IPS-15b (cell line): ENCODE measurements at regions not wholly inside any gene's neighbourhood (a gene's known extent, or its start where the extent isn't known, plus 50 kb on each side); places are given as distances from the start of the nearest gene placed in this dataset.

Source experiments
- H3K27me3 ChIP-seq: one replicate; pipeline ENCODE4 v1.6.1; 2013; ENCODE audit warnings: low read length; ENCODE audit not compliant: control insufficient read depth, insufficient read depth
- H3K36me3 ChIP-seq: one replicate; pipeline ENCODE4 v1.6.1; 2013; ENCODE audit warnings: low read length; ENCODE audit not compliant: control insufficient read depth, insufficient read depth
- H3K4me1 ChIP-seq: one replicate; pipeline ENCODE4 v1.6.1; 2013; ENCODE audit warnings: mild to moderate bottlenecking, low read length; ENCODE audit not compliant: control insufficient read depth, insufficient read depth
- H3K4me3 ChIP-seq: one replicate; pipeline ENCODE4 v1.5.1; 2013; ENCODE audit warnings: low read depth, low read length
- H3K9ac ChIP-seq: one replicate; pipeline ENCODE4 v1.6.1; 2013; ENCODE audit warnings: low read depth, mild to moderate bottlenecking, low read length
- H3K9me3 ChIP-seq: one replicate; pipeline ENCODE4 v1.6.1; 2013; ENCODE audit warnings: mild to moderate bottlenecking, low read length; ENCODE audit not compliant: control insufficient read depth, insufficient read depth

DNA sequence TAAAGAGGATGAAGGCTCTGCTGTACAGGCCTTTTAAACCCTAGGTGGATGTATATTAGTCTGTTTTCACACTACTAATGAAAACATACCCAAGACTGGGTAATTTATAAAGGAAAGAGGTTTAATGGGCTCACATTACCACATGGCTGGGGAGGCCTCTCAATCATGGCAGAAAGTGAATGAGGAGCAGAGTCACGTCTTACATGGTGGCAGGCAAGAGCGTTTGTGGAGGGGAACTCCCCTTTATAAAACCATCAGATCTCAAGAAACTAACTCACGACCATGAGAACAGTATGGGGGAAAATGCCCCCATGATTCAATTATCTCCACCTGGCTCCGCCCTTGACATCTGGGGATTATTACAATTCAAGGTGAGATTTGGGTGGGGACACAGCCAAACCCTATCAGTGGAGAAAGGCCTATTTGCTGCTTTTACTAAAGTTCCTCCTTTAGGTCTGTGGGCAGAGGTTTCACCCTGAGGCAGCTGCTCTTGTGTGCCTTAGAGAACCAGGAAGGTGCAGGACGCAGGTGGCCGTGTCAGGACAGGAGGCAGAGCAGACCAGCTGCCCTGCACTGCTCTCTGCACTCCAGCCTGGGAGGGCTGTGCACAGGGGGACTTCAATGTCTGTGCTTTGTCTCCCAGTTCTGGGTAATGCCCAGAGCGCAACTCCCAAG is 178.8 kb upstream of the HDAC4 start:
- H3K9ac ChIP-seq, result no peak overlapping the region
- H3K27me3 ChIP-seq, result no peaks in the 10 kb centered on the region
- H3K4me3 ChIP-seq, result no peak overlapping the region
- no peaks in the 10 kb centered on the region for H3K9me3 ChIP-seq
- H3K36me3 ChIP-seq, result no peaks in the 10 kb centered on the region
- H3K4me1 ChIP-seq, result no peaks in the 10 kb centered on the region

DNA sequence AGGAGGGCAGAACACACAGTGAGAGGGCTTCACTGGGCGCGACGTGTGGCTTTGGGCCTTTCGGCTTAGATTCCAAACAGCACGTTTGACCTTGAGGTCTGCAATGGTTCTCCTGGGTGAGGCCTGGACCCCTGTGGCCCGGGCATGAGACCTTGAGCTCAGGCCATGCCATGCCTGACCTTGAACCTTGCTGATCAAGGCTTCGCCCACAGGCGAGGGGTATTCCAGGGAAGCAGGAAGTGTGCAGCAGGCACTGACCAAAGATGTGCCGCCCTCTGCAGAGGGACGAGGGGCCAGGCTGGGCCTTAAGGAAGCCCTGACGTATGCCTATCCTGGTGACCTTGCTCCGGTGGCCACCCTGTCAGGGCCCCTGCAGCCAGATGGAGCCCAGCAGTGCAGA is 178.3 kb upstream of the HDAC4 start:
- Histone ChIP-seq H3K4me3 (no peak overlapping the region), H3K9me3 (no peaks in the 10 kb centered on the region), H3K27me3 (no peaks in the 10 kb centered on the region), H3K4me1 (no peaks in the 10 kb centered on the region), H3K9ac (no peak overlapping the region), H3K36me3 (no peaks in the 10 kb centered on the region)

DNA sequence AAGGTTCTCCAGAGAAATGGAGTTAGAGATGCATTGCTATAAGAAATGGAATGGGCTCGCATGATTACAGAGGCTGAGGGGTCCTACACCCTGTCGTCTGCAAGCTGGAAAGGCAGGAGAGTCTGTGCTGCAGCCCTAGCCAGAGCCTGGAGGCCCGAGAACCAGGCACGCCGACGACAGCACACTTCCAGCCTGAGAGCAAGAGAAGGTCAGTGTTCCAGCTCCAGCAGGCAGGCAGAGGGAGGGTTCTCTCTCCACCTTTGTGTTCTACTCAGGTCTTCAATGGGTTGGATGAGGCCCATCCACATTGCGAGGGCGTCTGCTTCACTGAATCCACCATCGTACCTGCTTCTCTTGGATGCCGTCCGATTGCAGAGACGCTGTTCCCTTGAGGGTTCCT is 177.6 kb upstream of the HDAC4 start:
- Histone ChIP-seq H3K9me3 (no peaks in the 10 kb centered on the region), H3K4me1 (no peaks in the 10 kb centered on the region), H3K9ac (no peak overlapping the region), H3K27me3 (no peaks in the 10 kb centered on the region), H3K4me3 (no peak overlapping the region), H3K36me3 (no peaks in the 10 kb centered on the region)

DNA sequence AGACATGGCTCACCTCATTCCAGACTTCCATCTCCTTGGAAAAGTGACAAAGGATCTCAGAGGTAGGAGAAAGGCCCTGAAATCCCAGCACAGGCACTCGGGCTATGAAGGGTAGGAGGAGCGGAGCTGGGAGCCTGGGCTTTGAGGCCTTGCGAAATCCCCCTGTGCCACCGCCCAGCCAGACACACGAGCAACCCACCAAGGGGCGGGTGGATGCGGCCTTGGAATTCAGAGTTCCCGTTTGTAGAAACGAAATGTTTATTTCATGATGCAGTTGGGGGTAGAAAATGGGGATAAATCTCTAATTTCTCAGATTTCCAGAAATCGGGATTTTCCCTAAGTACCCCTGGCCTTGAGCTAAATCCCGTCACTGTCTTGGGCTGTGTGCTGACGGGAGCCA is 177.1 kb upstream of the HDAC4 start:
- Histone ChIP-seq H3K36me3 (no peaks in the 10 kb centered on the region), H3K9me3 (no peaks in the 10 kb centered on the region), H3K9ac (no peak overlapping the region), H3K4me3 (no peak overlapping the region), H3K27me3 (no peaks in the 10 kb centered on the region), H3K4me1 (no peaks in the 10 kb centered on the region)

DNA sequence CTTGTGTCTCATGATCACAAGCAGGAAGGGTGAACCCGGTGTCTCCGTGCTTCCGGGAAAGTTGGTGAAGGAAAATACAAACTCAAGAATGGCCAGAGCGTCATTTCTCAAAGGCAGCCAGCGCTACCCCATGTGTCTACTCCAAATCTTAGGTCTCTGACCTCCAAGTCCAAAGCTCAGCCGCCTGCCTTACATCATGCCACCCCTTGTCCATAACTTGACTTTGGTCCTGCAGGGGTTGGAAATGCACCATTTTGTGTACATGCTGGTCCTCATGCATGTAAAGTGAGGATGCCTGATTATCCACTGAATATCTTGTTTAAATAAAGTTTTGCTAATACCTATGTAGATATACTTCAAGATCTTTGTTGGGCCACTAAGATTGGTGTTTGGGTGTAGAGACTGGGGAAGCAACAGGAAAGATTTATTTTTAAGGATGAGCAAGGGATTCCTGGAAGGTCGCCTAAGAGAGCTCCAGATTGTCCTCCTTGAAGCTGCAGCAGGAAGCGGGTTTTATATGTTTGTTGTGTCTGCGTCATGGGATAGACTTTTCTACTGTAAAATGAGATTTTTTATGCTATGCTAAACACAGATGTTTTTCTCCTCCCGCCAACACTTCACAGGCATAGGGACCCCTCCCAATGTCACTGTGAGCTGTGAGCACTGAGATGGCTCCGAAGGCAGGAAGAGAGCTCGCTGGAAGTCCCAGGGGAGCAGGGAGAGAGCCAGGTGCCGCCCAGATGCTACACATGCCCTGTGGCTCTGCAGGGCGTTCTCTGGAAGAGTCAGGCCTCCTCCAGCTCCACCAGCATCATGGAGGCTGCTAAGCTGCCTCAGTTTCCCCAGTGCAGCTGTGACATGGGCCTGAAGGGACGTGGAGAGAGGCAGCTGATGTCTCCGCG is 176.2 kb upstream of the HDAC4 start:
- H3K4me3 ChIP-seq, result no peak overlapping the region

DNA sequence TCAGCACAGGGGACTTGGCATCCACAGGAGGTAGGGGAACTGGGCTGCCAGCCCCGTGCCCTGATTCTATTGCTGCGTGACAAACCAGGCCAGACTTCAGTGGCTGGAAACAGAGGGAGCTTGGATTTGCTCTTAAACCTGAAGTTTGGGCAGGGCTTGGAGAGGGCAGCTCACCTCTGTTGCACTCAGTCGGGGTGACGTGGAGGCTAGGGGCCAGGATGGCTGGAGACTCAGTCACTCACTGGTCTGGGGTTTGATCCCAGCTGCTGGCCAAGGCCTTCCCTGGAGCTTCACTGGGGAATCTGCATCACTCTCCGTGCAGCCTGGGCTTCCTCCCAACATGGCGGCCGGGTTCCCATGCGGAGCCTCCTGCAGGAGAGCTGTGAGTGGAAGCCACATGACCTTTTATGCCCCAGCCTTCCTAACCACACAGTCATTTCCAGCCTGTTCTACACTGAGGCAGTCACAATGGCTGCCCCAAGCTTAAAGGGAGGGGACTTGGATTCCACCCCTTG is 175.2 kb upstream of the HDAC4 start:
- no peaks in the 10 kb centered on the region for H3K4me1 ChIP-seq
- no peaks in the 10 kb centered on the region for H3K27me3 ChIP-seq
- H3K36me3 ChIP-seq, result no peaks in the 10 kb centered on the region
- no peak overlapping the region for H3K9ac ChIP-seq
- no peak overlapping the region for H3K4me3 ChIP-seq
- no peaks in the 10 kb centered on the region for H3K9me3 ChIP-seq

More for the DNA sequence above, 176.2 kb upstream of the HDAC4 start:
- Histone ChIP-seq H3K9me3 (no peaks in the 10 kb centered on the region), H3K4me1 (no peaks in the 10 kb centered on the region), H3K27me3 (no peaks in the 10 kb centered on the region), H3K9ac (no peak overlapping the region), H3K36me3 (no peaks in the 10 kb centered on the region)

DNA sequence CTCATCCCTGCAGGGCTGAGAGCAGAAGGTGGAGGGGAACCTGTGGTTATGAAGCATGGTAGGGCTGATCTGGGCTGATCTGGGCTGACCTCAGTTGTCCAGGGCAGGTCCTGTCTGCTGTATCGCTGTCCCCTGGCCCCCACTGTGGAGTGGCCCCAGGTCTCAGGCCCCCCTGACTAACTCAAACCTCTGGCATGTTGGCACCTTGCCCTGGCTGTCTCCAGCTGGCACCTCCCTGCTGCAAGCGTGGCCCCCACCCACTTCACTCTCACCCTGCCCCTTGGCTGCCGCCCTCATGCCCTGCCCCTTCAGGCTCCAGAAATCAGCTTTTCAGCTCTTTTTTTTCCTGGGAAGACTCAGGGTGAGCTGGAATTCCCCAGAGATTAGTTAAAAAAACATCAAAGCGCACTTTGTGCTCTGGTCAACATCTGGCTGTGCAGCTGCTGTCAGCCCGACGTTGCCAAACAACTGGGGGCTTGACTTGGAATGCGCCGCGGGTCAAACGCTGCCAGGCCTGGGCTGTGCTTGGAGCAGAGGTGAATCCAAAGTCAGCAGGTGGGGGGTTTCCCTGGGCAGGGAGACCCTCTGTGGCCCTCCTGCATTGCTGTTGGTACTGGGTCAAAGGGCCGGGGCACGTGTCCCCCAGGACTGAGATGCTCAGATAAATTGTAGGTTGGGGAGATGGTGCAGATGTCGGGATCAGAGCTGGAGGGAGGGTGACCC is 173.8 kb upstream of the HDAC4 start:
- Histone ChIP-seq H3K4me3 (no peak overlapping the region), H3K27me3 (no peaks in the 10 kb centered on the region), H3K9ac (no peak overlapping the region)

DNA sequence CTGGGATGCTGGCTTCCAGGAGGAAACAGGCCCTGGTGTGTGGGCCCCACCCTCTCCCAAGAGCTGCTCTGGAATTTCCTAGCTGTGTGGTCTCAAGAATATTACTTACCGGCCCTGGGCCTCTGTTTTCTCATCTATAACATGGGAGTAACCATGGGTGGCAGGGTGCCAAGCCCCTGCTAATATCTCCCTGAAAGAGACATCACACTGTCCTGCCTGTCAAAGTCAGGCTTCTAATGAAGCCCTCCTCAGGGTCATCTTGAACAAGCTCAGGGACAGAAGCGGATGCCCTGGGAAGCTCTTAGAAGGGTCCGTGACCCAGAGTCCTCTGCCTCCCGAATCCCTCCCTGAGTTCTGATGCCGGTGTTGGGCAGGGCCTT is 173.2 kb upstream of the HDAC4 start:
- Histone ChIP-seq H3K36me3 (no peaks in the 10 kb centered on the region), H3K4me3 (no peak overlapping the region), H3K4me1 (no peaks in the 10 kb centered on the region), H3K9me3 (no peaks in the 10 kb centered on the region), H3K27me3 (no peaks in the 10 kb centered on the region), H3K9ac (no peak overlapping the region)

More for the DNA sequence above, 173.8 kb upstream of the HDAC4 start:
- no peaks in the 10 kb centered on the region for H3K36me3 ChIP-seq
- no peaks in the 10 kb centered on the region for H3K9me3 ChIP-seq
- H3K4me1 ChIP-seq, result no peaks in the 10 kb centered on the region

DNA sequence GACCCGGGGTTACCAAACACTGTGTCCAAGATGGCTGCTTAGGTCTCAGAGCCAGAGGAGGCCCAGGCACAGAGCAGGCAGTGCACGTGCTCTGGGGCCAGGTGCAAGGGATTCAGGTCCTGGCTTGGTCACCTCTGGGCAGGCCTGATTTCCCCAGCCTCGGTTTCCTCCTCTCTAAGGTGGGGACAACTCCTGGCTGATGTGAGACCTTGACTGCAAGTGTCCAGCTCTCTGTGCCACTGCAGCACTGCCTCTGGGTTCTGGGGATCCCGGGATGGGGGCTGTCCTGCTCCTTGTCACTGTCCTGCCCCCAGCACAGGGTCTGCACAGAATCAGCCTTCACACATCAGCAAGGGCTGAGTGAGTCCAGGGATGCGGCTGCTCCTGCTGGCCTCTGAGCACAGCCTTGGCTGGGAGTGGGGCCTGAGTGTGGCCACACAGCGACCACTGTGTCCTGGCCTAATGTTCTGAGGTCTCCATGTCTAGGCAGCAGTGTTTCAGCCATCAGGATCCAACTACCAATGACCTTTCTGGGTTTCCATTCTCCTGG is 170.2 kb upstream of the HDAC4 start:
- Histone ChIP-seq H3K9ac (no peak overlapping the region), H3K36me3 (no peaks in the 10 kb centered on the region), H3K9me3 (no peaks in the 10 kb centered on the region), H3K4me1 (no peaks in the 10 kb centered on the region), H3K27me3 (no peaks in the 10 kb centered on the region), H3K4me3 (no peak overlapping the region)

DNA sequence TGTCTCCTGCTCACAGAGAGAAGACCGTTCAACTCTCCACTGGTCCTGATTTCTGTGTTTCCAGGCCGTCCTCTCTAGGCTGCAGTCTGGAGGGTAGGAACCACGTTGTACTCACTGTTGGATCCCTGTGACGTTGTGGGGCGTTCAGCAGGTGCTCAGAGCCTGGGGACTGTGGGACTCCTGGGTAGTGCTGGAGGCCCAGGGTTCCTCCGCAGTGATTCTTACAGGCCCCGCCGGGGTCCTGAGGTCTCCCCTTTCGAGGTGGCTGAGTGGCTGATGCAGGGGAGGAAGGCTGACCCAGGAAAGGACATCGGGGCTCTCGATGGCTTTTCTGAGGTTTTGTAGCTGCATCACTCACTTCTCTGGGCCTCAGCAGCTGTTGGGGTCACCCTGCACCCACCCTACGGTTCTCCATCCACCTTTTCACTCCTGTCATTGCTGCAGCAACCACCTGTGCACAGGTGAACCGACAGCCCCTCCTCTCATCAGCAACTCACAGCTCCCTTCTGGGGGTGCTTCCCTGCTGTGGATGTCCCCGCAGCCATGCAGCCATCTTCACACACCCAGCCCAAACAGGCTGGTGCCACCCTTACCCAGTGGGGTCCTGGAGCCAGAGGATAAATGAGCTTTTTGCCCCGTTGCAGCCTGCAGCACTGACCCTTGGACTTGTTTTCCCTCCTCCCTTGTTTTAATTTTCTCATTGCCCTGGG is 169.6 kb upstream of the HDAC4 start:
- peaks cover 3% of the 10 kb centered on the region for H3K9me3 ChIP-seq

More for the DNA sequence above, 169.6 kb upstream of the HDAC4 start:
- H3K4me1 ChIP-seq, result no peaks in the 10 kb centered on the region
- no peak overlapping the region for H3K4me3 ChIP-seq
- no peaks in the 10 kb centered on the region for H3K36me3 ChIP-seq
- H3K9ac ChIP-seq, result no peak overlapping the region
- H3K27me3 ChIP-seq, result no peaks in the 10 kb centered on the region
